HG03108 (cell line): ENCODE measurements at regions not wholly inside any gene's neighbourhood (a gene's known extent, or its start where the extent isn't known, plus 50 kb on each side); places are given as distances from the start of the nearest gene placed in this dataset.
"Not testable (repeated sequence)": the region's sequence is repeated elsewhere in the genome, so short reads cannot be mapped to it uniquely, and the experiment has no call there.

ENCODE experiments used
- ATAC-seq: cut with Tn5 transposase; IDR thresholded peaks from one replicate; pipeline ENCODE4 v1.9.1; 2021; ENCODE audit warnings: moderate library complexity; ENCODE audit not compliant: unreplicated experiment

DNA sequence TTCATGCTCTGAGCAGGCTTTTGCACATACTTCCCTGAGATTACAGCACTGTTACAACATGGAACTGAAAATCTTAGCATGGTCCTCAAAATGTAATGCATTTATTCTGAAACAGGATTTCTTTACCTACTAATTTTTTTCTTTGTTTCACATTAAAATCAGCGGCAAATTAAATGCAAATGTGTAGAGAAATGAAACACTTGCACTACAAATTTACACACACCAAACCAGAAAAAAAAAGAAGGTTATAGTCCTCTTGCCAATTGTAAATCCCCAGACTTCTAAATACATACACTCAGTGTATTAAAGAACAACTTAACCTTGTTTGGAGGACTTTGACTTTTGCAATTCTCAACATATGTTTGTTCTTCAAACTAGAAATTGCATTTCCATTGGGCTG is 210.9 kb upstream of the TBX18 start:
- no peak for ATAC-seq

DNA sequence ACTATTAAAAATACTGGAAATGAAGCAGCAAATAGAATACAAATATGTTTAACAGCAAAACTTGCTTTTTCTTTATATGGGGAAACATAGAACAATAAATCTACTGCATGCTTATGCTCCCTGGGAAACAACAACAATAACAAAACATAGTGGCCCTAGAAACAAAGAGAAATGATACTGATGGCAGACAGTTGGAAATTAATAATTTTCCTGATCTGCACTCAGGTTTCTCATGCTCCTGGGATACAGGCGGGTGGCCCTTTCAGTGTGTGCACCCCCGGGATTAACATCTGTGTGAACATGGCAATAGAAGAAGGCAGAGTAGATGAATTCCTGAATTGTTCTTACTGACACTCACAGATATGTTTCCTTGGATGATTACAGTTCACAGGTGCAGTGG is 209.2 kb upstream of the TBX18 start:
- ATAC-seq, result no peak

DNA sequence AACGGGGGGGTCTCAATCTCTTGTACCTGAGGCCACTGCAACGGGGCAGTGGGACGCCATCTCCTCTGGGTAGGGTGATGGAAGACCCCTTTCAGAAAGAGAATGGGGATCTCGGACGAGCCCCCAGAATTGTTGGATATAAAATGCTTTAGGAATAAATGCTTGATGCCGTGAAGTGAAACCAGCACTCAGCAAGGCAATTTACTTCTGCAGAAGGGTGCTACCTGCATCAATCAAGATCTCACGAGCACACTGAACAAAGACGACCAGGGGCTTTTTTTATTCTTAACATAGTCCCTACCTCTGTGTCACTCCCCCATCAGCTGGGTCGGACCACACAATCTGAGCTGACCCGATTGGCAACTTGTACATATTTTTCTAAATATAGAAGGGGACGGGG is 203.6 kb upstream of the TBX18 start:
- no peak for ATAC-seq

DNA sequence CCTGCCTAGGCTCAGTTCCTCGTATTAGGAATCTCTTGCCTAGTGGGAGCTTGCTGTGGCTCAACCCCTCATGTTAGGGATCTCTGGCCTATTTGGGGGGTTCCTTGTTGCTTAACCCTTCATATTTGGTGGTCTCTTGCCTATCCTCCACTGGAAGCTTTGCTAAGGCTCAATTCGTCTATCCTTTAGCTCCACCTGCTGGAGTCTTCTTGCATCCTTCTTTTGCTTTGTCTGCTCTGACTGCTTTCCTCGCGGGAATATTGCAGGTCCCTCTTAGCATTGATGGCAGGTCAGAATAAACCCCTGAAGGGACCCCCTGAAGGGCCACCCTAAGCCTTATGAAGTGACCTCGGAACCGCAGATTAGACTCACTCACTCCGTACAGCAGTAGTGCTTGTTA is 203.0 kb upstream of the TBX18 start:
- no peak for ATAC-seq

DNA sequence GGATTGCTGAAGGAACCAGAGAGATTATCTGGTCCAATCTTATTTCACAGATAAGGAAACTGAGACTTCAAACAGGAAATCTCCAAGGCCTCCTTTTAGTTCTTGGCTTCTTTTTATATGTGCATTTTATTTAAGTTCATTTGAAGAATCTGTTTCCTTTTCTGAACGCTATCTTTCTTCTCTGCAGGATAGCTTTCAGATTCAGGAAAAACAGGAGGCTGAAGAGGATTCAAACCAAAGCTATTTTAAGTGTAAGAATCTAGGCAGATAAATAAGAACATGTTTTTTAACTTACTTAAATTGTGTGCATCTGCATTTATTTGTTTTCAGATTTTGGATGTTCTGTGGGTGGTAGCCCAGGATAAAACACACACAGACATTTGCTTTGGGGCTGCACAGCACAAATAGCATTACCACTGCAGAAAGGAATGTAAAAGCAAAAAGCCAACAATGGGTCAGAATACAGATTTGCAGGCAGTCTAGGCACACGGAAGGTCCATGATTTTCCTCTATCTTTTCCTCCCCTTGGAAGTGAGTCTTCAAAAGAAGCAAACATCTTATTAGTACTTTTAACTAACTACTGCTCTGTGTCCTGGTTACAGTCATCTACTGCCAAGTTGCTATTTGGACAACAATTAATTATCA is 188.8 kb upstream of the TBX18 start:
- ATAC-seq, result no peak

DNA sequence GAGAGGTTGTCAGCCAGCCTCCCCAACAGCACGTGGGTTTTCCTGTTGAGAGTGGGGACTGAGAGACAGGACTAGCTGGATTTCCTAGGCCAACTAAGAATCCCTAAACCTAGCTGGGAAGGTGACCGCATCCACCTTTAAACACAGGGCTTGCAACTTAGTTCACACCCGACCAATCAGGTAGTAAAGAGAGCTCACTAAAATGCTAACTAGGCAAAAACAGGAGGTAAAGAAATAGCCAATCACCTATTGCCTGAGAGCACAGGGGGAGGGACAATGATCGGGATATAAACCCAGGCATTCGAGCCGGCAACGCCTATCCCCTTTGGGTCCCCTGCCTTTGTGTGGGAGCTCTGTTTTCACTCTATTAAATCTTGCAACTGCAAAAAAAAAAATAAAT is 180.5 kb upstream of the TBX18 start:
- ATAC-seq, result not testable (repeated sequence)

DNA sequence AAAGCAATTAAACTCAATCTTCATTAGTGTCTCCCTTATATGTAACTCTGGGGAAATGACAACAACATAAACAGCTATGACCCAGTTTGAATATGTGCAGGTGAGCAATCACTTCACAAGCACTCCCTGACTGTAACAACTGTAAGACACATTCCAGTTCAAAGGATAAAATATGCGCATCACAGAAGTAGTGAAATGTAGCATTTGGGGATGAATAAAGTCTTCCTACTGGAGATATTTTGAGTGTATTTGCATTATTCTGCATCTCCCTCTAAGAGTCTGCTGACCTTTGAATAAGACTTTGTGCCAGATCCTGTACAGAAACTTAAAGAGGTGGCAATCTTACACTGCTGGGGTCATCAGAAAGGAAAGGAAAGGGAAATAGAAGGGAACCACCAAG is 179.5 kb upstream of the TBX18 start:
- ATAC-seq, result no peak

DNA sequence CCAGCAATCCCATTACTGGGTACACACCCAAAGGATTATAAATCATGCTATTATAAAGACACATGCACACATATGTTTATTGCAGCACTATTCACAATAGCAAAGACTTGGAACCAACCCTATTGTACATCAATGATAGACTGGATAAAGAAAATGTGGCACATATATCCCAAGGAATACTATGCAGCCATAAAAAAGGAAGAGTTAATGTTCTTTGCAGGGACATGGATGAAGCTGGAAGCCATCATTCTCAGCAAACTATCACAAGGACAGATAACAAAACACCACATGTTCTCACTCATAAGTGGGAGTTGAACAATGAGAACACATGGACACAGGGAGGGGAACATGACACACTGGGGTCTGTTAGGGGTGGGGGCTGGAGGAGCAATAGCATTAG is 177.2 kb upstream of the TBX18 start:
- ATAC-seq, result not testable (repeated sequence)

DNA sequence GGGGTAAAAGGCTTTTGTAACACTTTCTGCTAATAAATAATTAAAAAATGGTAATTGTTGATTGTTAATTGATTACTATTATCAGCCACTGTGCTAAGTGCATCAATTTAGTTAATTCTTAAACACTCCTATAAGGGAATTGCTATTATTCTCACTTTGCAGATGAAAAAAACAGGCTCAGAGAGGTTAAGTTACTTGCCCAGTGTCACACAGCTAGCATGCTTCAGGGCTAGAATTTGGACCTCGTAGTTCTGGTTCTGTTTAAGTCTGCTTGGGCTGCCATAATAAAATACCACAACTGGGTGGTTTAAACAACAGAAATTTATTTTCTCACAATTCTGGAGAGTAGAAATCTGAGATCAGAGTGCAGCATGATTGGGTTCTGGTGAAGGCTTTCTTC is 164.8 kb upstream of the TBX18 start:
- ATAC-seq, result no peak

DNA sequence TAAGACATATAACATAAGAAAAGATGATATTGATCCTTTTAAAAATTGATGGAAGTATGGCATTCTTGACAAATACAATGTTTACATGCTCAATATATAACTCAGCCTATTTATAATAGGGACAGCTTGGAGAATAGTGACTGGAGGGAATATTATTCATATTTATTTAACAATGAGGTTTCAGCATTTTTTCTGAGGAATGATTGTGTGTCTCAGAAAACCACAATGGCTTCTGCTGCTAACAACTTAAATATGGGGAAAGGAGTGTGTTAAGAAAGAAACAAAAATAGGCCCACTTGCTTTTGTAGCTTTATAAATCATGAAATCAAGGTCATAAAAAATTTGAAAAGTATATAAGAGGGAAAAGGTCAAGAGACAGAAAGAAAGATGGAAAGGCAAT is 163.2 kb upstream of the TBX18 start:
- no peak for ATAC-seq

DNA sequence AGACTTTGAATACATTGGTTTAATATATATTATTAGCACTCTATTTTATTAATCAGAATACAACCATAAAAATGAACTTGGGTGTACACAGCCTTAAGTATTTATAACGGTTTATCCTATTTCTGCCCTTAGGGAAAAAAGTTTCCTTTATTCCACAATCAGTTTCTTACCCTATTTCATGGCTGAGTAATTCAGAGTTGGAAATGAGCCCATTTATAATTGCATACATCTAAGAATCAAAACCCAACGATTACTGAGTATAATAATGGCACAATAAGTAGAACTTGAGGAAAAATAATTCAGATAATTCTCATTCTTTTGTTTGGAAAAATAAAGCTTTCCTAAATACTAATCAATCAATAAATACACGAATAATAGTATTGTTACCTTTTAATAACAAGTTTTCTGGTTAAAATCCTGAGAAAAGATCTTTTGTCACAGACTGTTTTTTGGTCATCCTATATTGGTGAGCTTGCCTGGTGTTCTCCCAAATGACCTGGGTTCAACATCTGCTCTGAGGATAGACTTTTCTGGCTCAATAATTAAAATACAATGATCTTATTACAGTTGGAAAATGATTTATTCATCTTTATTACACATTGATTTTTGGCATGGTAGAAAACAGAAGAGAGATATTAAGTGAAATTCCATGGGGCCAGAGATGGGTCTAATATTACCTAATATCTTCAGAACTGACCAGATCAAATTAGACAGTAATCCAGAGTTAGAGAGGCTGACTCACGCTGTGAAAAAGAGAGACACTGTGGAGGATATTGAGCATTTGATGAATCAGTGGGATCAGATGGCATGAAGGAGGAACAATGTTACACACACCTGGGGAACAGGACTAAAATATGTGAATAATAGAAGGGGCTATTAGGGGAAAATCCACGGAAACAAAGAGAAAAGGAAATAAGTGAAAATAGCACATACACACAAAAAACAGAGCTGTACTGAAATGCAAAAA is 162.1 kb upstream of the TBX18 start:
- ATAC-seq, result no peak

DNA sequence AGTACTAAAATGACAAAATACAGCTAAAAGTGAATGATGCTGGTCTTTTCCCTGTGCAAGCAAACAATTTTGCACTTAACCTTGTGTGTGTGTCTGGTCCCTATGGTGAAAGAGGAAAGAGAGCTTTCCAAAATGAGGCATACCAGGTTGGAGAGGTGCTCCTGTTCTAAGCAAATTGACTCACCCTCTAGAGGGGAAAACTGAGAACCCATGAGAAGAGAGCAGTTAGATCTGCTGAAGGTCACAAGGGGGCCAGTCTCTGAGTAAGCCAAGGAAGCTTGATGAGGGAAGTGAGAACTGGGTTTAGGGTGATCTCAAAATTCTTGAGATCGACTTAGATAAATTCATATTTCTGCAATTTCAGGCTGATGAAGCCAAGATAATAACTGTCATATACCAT is 157.5 kb upstream of the TBX18 start:
- ATAC-seq, result no peak

DNA sequence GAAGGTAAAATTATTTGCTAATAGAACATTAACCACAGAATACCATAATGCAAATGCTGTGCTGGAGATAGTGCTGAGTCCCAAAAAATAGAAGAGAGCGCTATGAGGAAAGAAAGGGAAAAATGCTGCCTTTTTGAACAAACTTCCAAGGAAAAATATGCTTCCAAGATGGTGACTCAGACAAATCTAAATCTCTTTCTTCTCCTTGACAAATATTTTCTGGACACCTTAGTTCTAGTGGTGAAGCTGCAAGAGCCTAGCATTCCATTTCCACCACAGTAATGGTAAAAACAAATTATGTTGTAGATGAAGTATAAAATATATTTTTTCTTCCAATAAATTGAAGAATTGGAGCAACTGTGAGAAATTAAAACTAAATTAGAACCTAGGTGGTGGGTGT is 155.6 kb upstream of the TBX18 start:
- no peak for ATAC-seq

DNA sequence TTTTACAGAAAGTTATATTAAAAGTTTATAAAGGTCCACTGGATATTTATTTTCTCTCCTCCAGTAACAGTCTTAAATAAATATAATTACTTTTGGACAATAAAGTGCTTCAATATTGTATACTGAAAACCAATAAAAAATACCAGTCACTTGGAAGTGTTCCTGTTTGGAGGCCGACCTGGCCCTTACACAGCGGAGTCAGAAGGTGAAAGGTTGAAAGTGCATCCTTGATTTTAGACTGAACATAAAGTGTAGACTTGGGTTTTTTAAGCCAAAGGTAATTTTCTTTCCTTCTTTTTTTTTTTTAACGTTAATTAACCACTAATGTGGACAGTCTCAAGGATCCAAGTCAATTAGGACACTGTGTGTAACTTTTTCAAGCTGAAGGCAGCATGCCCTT is 152.3 kb upstream of the TBX18 start:
- no peak for ATAC-seq

DNA sequence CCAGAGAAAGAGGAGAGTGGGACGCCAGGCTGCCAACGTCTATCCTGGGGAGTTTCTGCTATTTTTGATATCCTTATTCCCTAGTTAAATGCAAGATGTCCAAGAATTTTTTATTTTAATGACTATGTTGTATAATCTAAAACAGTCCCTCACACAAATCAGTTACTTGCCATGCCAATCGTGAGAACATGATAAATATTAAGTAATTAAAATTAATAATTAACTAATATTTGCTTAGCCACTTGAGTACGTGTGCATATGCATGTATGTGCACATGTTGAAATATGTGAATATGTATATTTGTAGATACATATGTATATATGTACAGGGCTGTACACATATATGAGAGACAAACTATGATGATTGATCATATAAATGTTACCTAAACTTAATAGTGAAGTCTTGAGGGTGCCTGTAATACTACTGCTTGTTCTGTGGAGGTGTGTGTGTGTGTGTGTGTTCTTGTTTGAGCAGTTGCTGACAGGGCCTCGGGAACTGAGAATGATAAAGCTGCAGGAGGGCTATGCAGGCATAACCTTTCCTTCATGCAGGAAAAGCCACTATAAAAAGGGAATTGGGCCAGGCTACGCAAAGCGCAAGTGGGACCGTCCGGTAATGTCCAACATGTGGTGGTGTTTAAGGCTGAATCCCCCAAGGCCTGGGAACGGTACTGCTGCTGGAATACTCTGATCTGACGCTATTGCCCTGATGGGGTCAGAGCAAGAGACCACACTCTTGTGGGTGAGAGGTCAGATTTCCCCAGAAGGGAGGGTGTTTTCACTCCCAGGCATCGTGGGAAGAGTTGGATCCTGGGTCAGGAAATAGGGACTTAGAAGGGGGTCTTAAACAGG is 148.3 kb upstream of the TBX18 start:
- ATAC-seq, result no peak

DNA sequence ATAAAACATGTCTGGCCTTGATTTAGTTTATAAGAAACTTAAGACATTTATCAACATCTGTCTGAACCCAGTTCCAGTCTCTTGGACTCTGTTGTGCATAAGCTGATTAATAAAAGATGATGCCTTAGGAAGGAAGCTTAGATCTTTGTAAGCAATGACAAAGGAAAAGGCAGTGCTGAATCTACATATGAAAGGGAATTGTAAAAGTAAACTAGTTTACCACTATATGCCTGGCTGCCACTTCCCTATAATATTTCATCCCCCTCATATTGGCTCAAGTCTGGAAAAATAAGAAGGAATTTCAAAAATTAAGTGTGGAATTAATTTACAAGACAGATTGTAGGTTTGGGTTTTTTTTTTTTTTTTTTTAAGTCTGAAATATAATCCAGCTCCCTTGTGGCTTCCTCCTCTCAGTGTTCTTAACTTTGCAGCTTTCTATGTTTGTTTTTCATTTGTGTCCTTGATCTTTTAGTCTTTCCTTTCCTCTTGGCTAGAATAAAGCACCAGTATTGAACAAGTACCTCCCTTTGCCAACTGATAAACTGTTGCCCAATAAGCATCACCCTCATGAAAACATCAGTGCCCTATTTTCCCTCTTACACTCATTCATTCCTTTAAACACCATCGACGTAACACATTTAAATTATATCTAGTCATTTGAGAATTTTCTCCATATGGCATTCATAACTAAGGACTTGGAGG is 146.7 kb upstream of the TBX18 start:
- no peak for ATAC-seq

DNA sequence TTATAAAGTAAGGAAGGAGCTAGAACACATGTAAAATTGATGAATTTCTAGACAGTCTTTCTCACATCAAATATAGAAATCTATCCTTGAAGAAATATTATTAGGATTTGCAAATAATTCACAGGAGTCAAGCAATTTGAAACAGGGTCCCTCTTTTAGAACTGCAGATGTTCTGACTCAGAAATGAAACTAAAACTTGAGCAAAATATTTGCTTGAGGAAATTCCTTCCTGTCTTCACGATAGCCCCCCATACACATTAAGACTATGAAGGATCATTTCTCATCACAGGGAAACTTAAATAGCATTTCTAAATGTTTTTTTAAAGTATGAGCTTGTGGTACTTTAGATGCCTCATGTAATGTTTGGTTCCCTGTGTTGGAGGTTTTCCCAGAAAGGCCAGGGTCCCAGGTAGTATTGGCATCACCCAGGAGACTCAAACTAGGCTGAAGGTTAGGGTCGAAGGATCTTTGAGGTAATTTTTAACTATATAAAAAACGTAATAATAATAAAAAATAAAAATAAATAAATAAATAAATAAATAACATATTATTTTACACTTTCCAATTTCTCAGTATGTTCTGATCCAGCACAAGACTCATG is 144.0 kb upstream of the TBX18 start:
- no peak for ATAC-seq

DNA sequence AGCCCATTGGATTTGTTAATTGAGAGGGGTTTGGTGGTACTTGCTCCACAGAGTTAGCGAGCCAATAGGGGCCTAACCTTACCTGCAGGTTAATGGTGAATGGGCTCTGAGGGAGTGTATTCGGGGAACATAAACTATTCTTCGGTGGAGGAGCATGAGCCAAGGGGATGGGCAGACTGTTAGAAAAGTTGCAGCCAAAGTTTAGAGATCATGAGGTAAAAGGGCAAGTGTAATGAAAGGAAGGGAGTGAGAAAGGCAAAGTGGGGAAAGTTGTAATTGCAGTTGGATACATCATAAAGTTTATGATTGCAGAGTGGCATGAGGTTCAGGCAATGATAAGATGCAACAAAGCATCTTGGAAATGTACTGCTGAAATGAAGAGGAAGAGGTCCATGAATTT is 142.1 kb upstream of the TBX18 start:
- no peak for ATAC-seq

DNA sequence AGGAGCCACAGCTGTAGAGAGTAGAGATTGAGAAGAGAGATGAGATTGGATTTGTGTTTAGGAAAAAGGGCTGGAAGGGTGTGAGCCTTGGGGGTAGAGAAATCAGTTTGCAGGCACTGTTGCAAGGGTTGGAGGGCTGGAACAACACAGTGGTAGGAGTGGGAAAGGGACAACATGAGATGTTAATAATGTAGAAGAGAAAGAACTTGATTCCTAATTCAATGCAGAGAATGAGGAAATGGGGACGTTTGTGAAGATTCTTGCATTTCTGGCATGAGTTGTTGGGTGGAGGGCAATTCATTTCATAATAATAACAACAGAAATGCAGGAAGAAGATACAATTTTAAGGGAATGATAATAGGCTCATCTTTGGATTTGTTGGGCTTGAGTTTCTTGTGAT is 141.4 kb upstream of the TBX18 start:
- no peak for ATAC-seq

DNA sequence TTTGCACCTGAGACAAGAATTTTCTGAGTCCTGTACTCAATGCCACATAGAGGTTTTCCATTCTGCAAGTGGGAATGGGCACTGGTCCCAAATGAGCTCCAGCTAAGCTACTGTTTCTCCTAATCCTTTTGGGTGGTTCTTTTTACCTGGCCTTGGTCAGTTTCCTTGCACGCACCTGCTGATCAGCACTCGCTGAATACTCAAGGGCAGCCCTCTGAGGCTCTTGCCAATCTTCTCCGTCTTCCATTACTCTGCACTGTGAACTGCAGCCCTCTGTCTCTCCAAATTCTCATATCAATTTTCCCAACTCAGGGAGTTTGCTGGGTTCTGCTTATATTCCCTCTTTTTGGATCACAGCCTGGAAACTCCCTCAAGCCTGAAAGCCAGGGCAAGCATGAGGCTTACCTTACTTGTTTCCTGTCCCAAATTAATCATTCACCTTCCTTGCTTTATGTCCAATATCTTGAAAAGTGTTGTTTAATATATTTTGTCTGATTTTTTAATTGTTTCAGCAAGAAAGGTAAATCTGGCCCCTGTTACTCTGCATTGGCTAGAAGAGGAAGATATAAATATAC is 138.0 kb upstream of the TBX18 start:
- ATAC-seq, result no peak
